OCI-LY7 (cell line): ENCODE measurements at regions not wholly inside any gene's neighbourhood (a gene's known extent, or its start where the extent isn't known, plus 50 kb on each side); places are given as distances from the start of the nearest gene placed in this dataset.

Source experiments
- CTCF ChIP-seq: fragments of 200-600 bp; sonication (generic); conservative IDR thresholded peaks from 2 replicates; pipeline ENCODE4 v1.5.1; 2014; ENCODE audit warnings: mild to moderate bottlenecking, antibody characterized with exemption, low read length, moderate library complexity, mixed read lengths
- EZH2phosphoT487 ChIP-seq: fragments of 200-600 bp; sonication (generic); IDR thresholded peaks from 2 replicates; pipeline ENCODE4 v1.6.1; 2018; ENCODE audit warnings: low read depth, borderline replicate concordance, mild to moderate bottlenecking, mixed run types, antibody characterized with exemption, low read length, moderate library complexity, mixed read lengths

- TF ChIP-seq CTCF (no peak), EZH2phosphoT487 (no peak)
These were observed 124.1 kb downstream of the OMA1 start for GRCh38 chr1:58422436-58422835.
